Spinal cord (tissue), 9 donors: ENCODE measurements at regions not wholly inside any gene's neighbourhood (a gene's known extent, or its start where the extent isn't known, plus 50 kb on each side); places are given as distances from the start of the nearest gene placed in this dataset.

Experiments used
- DNase-seq, 6 donors: peaks; one replicate each; pipeline versions ENCODE4 v3.0.0 to v3.0.0-alpha.2; 2013 to 2015; ENCODE audit warnings: low spot score in 6 of 6, low read depth in 4 of 6
- H3K27ac ChIP-seq: one replicate; pipeline ENCODE4 v1.5.1; 2013; ENCODE audit warnings: low read depth, low read length, control low read depth
- H3K27me3 ChIP-seq: one replicate; pipeline ENCODE4 v1.6.1; 2013; ENCODE audit warnings: low read length; ENCODE audit not compliant: control insufficient read depth, insufficient read depth
- H3K36me3 ChIP-seq: one replicate; pipeline ENCODE4 v1.6.1; 2013; ENCODE audit warnings: low read length; ENCODE audit not compliant: control insufficient read depth, insufficient read depth
- H3K4me1 ChIP-seq: one replicate; pipeline ENCODE4 v1.6.1; 2013; ENCODE audit warnings: low read length; ENCODE audit not compliant: control insufficient read depth, insufficient read depth
- H3K4me3 ChIP-seq: one replicate; pipeline ENCODE4 v1.5.1; 2013; ENCODE audit warnings: low read depth, low read length, control low read depth
- H3K9me3 ChIP-seq: one replicate; pipeline ENCODE4 v1.6.1; 2013; ENCODE audit warnings: low read length; ENCODE audit not compliant: control insufficient read depth, insufficient read depth
- WGBS: methylation state at CpG from one replicate; pipeline ENCODE4 v1.1.5; 2013; ENCODE audit warnings: missing lambda C conversion rate; ENCODE audit not compliant: insufficient coverage; 5-methylcytosine and 5-hydroxymethylcytosine counted together
- donor health status: healthy.

DNA sequence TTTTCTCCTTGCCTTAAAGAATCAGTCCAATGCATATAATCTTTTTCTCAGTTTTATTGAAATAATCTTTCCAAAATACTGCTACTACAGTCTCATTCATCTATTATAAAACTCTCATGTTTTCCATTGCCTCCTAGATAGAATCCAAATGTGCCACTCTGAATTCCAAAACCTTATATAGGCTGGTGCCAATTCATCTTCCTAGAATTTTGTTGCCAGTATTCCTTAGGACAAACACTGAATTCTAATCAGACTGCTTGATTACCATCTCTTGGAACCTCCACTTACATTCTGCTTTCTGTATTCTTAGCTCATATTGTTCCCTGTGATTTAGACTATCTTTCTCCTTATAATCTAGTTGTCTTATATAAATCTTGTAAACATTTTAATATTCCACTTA, 427.6 kb upstream of the DCC start:
- no peak overlapping the region for H3K4me3 ChIP-seq
- H3K4me1 ChIP-seq: no peaks in the 10 kb centered on the region
- no peaks in the 10 kb centered on the region for H3K36me3 ChIP-seq
- peak in 1 of 6 donors; percentile 75 for DNase-seq
- H3K27me3 ChIP-seq: no peaks in the 10 kb centered on the region
- H3K9me3 ChIP-seq: no peaks in the 10 kb centered on the region
- no peak overlapping the region for H3K27ac ChIP-seq

DNA sequence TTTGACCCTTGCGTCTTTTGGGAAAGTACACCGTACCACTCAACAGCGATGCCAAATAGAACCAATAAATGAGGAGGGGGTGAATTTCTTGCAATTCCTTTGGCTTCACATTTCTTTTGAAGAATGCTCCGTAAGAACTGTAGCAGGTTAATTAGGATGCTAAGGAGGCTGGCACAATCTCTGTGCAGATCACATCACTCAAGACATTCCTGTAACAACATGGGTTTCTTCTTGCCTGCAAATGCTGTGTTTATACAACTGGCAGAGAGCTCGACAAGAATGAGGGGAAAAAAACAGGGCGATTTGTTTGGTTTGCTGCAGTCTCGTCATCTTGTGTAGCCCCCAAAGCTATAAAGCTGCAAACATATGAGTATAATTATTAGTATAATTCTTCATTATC, 424.8 kb upstream of the DCC start:
- Histone ChIP-seq H3K27ac (no peak overlapping the region), H3K4me1 (no peaks in the 10 kb centered on the region), H3K36me3 (no peaks in the 10 kb centered on the region), H3K9me3 (no peaks in the 10 kb centered on the region), H3K27me3 (no peaks in the 10 kb centered on the region), H3K4me3 (no peak overlapping the region)
- peak in 2 of 6 donors; percentile 57 to 58 for DNase-seq
- no CpG with 5 or more reads among the region's 7 CpGs for WGBS

DNA sequence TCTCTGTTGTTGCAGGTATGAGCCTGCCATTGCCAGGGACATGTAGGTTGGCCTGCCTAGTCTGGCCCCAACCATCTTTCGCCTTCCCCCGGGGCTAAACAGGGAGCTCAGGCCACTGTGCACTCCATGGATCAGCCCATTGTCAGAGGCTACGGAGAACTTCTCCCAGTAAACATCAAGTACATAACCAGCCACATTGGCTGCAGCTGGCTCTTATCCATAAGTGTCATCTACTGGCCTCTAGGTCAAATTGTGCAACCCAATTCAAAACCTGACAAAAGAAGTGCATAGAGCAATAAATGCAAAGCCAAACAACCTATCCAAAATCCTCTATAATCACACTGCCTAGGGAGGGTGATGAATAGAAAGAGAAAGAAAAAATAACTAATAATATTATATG, 418.1 kb upstream of the DCC start:
- Histone ChIP-seq H3K27me3 (no peaks in the 10 kb centered on the region), H3K4me3 (no peak overlapping the region), H3K9me3 (peaks cover 4% of the 10 kb centered on the region), H3K4me1 (no peaks in the 10 kb centered on the region), H3K36me3 (no peaks in the 10 kb centered on the region), H3K27ac (no peak overlapping the region)
- DNase-seq: no peak
- WGBS: 85% methylated on average over 3 of the region's 3 CpGs

DNA sequence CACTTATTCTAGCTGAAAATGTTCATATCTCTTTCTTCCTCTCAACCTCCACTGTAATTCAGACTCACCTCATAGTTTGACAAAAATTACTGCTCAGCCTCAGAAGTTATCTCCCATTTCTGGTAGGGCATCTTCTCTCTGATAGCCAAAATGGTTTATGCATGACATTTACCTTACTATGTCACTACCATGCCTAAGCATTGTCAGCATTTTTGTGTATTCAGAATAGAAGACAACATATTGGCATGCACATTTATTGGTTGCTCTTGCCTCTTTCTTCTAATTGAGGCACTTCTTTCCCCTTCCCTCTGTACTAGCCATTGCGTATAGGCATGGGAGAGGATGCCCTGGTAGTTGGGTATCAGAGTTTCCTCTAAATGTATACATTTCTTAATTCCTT, 406.1 kb upstream of the DCC start:
- Histone ChIP-seq H3K27ac (no peak overlapping the region), H3K27me3 (no peaks in the 10 kb centered on the region), H3K4me1 (no peaks in the 10 kb centered on the region), H3K4me3 (no peak overlapping the region), H3K36me3 (no peaks in the 10 kb centered on the region), H3K9me3 (peaks cover 1% of the 10 kb centered on the region)
- WGBS: no CpG with 5 or more reads among the region's 1 CpG
- DNase-seq: no peak

DNA sequence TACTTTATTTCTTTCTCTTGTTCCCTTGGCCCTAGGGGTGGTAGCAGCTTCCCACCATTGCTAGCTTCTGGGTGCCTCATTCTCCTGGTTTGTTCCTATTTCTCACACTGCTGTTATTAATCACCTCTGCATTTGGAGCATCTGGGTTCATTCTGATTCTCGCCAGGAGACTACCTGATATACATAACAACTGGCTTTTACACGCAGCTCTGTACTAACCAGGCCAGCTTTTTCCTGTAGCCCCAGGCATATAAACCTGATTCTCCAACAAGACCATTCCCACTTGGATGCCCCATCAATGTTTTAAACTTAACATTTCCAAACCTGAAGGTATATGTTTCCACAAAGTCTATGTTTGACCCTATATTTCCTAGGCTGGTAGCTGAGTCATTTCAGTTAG, 403.9 kb upstream of the DCC start:
- WGBS: 71% methylated on average over 2 of the region's 2 CpGs
- no peaks in the 10 kb centered on the region for H3K27me3 ChIP-seq
- no peaks in the 10 kb centered on the region for H3K4me1 ChIP-seq

DNA sequence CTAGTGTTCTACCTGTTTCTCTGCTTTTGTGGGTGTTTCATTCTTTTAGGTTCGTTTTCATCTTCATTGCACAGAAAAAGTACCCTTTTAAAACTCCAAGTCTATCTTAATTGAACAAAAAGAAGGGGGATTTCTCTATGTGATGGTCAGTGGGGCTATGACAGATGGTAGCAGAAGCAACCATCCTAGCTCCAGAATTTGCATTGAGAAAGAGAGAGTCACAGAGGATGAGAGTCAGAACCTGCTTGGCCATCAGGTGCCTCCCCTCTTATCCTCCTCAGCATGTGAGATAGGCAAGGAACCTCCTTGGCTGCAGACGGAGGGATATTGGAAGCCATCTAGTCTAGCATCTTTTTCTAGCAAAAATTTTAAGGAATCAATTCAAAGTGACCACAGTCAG, 398.0 kb upstream of the DCC start:
- DNase-seq: no peak
- Histone ChIP-seq H3K27me3 (no peaks in the 10 kb centered on the region), H3K9me3 (no peaks in the 10 kb centered on the region), H3K4me3 (no peak overlapping the region), H3K27ac (no peak overlapping the region), H3K36me3 (no peaks in the 10 kb centered on the region), H3K4me1 (no peaks in the 10 kb centered on the region)
- 100% methylated on average over 1 of the region's 2 CpGs for WGBS

More for the DNA sequence above, 403.9 kb upstream of the DCC start:
- no peak overlapping the region for H3K27ac ChIP-seq
- DNase-seq: no peak
- no peak overlapping the region for H3K4me3 ChIP-seq
- no peaks in the 10 kb centered on the region for H3K36me3 ChIP-seq
- H3K9me3 ChIP-seq: no peaks in the 10 kb centered on the region

DNA sequence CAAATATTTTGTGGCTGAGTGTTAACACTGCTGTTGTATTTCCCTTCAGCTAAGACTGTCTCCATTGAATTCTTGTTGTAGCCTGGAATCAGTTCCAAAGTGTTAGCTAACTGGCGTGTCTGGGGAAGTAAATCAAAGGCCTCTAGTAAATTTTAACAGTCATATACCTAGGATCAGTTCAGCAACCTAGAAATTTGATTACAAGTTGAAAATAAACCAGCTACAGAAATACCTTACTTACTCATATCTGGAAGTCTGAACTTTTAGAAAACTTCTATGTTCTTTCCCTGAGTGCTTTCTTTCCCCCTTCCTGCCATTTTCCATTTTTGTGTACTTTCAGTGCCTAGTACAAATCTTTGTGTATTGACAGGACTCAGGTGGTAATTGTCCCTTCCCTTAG, 396.7 kb upstream of the DCC start:
- no peaks in the 10 kb centered on the region for H3K4me1 ChIP-seq
- no peaks in the 10 kb centered on the region for H3K36me3 ChIP-seq
- no peaks in the 10 kb centered on the region for H3K27me3 ChIP-seq
- no peak overlapping the region for H3K27ac ChIP-seq
- no peak for DNase-seq
- no CpG with 5 or more reads among the region's 1 CpG for WGBS
- H3K9me3 ChIP-seq: no peaks in the 10 kb centered on the region
- no peak overlapping the region for H3K4me3 ChIP-seq

DNA sequence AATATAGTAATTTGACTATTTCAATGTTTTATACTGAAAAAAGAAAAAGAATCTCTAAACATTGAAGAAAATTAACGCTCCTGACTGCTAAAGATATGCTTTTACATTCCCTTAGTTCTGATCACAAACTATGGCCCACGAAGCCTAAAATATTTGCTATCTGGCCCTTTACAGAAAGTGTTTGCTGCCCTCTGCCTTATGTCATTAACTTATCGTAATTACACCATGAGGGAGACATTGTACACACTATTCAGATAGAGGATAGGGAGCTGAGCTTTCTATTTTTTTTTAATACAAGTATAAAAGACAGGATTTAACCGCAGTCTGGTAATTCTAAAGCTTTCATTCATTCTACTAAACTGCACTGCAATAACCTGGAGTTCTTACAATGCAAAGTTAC, 393.1 kb upstream of the DCC start:
- WGBS: no CpG with 5 or more reads among the region's 4 CpGs
- Histone ChIP-seq H3K4me1 (no peaks in the 10 kb centered on the region), H3K9me3 (peaks cover under 1% of the 10 kb centered on the region), H3K27ac (no peak overlapping the region), H3K27me3 (no peaks in the 10 kb centered on the region), H3K4me3 (no peak overlapping the region), H3K36me3 (no peaks in the 10 kb centered on the region)
- peak in 2 of 6 donors; percentile 4 to 31 for DNase-seq

DNA sequence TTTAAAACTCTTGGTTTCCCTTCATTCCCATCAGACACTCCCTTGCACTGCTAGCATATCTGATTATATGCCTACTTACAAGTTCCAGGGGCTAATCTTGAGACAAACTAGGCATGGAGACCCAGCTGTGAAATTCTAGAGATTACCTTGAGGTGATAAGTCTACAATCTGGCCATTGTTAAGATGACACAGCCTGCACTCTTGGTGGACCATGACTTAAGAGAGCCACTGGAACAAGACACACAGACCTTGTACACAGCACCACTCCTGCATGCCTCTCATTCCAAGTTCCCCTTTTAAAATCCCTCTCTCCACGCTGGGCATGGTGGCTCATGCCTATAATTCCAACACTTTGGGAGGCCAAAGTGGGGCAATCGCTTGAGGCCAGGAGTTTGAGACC, 387.2 kb upstream of the DCC start:
- Histone ChIP-seq H3K4me1 (no peaks in the 10 kb centered on the region), H3K27me3 (no peaks in the 10 kb centered on the region), H3K9me3 (peaks cover 2% of the 10 kb centered on the region), H3K4me3 (no peak overlapping the region), H3K36me3 (no peaks in the 10 kb centered on the region), H3K27ac (no peak overlapping the region)
- WGBS: 100% methylated on average over 1 of the region's 2 CpGs
- no peak for DNase-seq

DNA sequence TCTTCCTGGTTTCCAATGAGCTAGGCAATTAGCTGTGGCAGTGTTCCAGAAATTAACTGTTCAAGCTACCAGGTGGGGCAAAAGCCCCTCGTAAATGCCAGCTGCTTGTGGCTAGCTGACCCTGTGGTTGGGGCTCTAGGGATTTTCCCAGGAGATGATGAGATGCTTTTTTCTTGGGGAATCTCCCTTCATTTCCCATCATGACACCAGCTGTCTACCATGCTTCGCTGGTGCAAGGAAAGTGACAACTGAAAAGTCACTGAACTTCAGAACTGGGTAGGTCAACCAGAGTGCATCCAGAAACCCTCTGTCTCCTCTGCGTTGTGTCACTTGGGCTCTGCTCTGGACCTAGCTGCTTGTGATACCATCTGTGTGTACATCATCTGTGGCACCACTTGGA, 386.5 kb upstream of the DCC start:
- 66% methylated on average over 3 of the region's 3 CpGs for WGBS
- peak in 1 of 6 donors; percentile 2 for DNase-seq
- Histone ChIP-seq H3K4me1 (no peaks in the 10 kb centered on the region), H3K27ac (no peak overlapping the region), H3K27me3 (no peaks in the 10 kb centered on the region), H3K4me3 (no peak overlapping the region), H3K36me3 (no peaks in the 10 kb centered on the region), H3K9me3 (peaks cover 2% of the 10 kb centered on the region)
